Activated CD8-positive, alpha-beta memory T cell treated with anti-CD3 and anti-CD28 coated beads for 24 hours (primary cell): ENCODE measurements at regions not wholly inside any gene's neighbourhood (a gene's known extent, or its start where the extent isn't known, plus 50 kb on each side); places are given as distances from the start of the nearest gene placed in this dataset.

Experiments used
- DNase-seq: peaks from one replicate; pipeline ENCODE4 v3.0.0-alpha.2; 2020

- DNase-seq, result no peak
These were observed 55.5 kb downstream of the MID1IP1 start for GRCh38 chrX:38856670-38857265.

- DNase-seq, result no peak
These were observed 56.7 kb downstream of the MID1IP1 start for GRCh38 chrX:38857736-38858523.

GRCh38 chrX:38859602-38860001, 58.3 kb downstream of the MID1IP1 start:
- DNase-seq, result no peak

- peak; percentile 58 for DNase-seq
These were observed 59.1 kb downstream of the MID1IP1 start for GRCh38 chrX:38860106-38861013.

GRCh38 chrX:38861489-38861888, 60.2 kb downstream of the MID1IP1 start:
- no peak for DNase-seq

GRCh38 chrX:38862100-38862499, 60.8 kb downstream of the MID1IP1 start:
- no peak for DNase-seq

GRCh38 chrX:38864165-38864564, 62.9 kb downstream of the MID1IP1 start:
- no peak for DNase-seq

- no peak for DNase-seq
These were observed 67.1 kb downstream of the MID1IP1 start for GRCh38 chrX:38868321-38868720.

- DNase-seq, result no peak
These were observed 67.7 kb downstream of the MID1IP1 start for GRCh38 chrX:38868941-38869401.

- no peak for DNase-seq
These were observed 69.2 kb downstream of the MID1IP1 start for GRCh38 chrX:38870361-38870895.

- DNase-seq, result no peak
These were observed 70.1 kb downstream of the MID1IP1 start for GRCh38 chrX:38871129-38872029.

GRCh38 chrX:38877366-38877765, 76.1 kb downstream of the MID1IP1 start:
- DNase-seq, result no peak

GRCh38 chrX:38878641-38879340, 77.5 kb downstream of the MID1IP1 start:
- DNase-seq, result no peak

- no peak for DNase-seq
These were observed 78.5 kb downstream of the MID1IP1 start for GRCh38 chrX:38879631-38880220.

- DNase-seq, result no peak
These were observed 79.1 kb downstream of the MID1IP1 start for GRCh38 chrX:38880296-38880854.

GRCh38 chrX:38881066-38881465, 79.8 kb downstream of the MID1IP1 start:
- DNase-seq, result no peak

GRCh38 chrX:38881727-38882126, 80.5 kb downstream of the MID1IP1 start:
- no peak for DNase-seq

- DNase-seq, result no peak
These were observed 81.8 kb downstream of the MID1IP1 start for GRCh38 chrX:38882894-38883626.

- DNase-seq, result no peak
These were observed 84.9 kb downstream of the MID1IP1 start for GRCh38 chrX:38886112-38886511.

GRCh38 chrX:38887222-38887621, 86.0 kb downstream of the MID1IP1 start:
- no peak for DNase-seq
